Cardiac fibroblast (primary cell): ENCODE measurements at regions not wholly inside any gene's neighbourhood (a gene's known extent, or its start where the extent isn't known, plus 50 kb on each side); places are given as distances from the start of the nearest gene placed in this dataset.

ENCODE experiments used
- DNase-seq, 2 donors: peaks; one replicate each; pipeline versions ENCODE4 v3.0.0 to v3.0.0-alpha.2; 2010; ENCODE audit warnings: low read depth in 2 of 2
- H3K4me3 ChIP-seq, 2 donors: replicated peaks in 1 of 2; 1 replicate in 1 of 2; 2 replicates in 1 of 2; pipeline ENCODE4 v1.5.1; 2011; ENCODE audit warnings: low read depth in 2 of 2, low read length in 2 of 2, mild to moderate bottlenecking in 2 of 2, moderate library complexity in 1 of 2
- TF ChIP-seq, protein P1 (sequence below): IDR thresholded peaks from one replicate; pipeline ENCODE4 v1.5.1; 2011; ENCODE audit warnings: low read depth, mild to moderate bottlenecking, low read length, inconsistent platforms

DNA sequence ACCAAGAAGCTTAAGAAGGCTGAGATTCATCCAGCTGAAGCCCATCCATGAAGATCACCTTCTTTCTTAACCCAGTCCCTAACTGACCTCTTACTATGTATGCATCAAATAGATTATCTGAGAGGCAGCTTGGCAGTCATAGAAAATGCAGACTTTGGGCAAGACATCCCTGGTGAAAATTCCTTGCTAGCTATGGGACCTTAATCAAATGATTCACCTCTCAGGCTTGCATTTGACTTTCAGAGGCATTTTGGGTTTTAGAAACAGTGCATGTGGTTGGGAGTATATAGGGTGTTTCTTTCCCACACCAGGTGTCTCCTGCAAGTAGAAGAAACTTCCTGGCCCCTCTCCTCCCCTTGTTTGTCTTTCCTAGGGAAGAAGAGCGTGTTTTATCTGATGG is 188.5 kb upstream of the ISX start:
- TF ChIP-seq, protein P1, sequence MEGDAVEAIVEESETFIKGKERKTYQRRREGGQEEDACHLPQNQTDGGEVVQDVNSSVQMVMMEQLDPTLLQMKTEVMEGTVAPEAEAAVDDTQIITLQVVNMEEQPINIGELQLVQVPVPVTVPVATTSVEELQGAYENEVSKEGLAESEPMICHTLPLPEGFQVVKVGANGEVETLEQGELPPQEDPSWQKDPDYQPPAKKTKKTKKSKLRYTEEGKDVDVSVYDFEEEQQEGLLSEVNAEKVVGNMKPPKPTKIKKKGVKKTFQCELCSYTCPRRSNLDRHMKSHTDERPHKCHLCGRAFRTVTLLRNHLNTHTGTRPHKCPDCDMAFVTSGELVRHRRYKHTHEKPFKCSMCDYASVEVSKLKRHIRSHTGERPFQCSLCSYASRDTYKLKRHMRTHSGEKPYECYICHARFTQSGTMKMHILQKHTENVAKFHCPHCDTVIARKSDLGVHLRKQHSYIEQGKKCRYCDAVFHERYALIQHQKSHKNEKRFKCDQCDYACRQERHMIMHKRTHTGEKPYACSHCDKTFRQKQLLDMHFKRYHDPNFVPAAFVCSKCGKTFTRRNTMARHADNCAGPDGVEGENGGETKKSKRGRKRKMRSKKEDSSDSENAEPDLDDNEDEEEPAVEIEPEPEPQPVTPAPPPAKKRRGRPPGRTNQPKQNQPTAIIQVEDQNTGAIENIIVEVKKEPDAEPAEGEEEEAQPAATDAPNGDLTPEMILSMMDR: no peak
- no peak overlapping the region for H3K4me3 ChIP-seq
- no peak for DNase-seq

DNA sequence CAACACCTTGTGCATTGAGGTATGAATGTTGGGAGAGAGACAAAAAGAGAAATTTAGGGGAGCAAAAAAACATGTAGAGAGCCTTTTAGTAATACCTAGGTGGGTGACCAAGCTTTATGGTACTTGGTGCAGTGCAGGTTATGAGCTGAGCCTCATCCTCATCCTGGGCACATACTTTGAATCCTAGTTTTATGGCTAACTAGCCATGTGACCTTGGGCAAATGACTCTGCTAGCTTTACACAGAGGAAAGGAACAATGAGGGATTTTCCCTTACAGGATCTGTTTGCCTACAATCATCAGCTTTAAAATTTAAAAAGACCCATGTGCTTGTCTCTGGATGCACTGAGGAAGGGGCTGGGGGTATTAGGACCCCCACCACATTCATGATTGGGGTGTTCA is 187.8 kb upstream of the ISX start:
- TF ChIP-seq, protein P1: no peak
- no peak for DNase-seq
- no peak overlapping the region for H3K4me3 ChIP-seq

DNA sequence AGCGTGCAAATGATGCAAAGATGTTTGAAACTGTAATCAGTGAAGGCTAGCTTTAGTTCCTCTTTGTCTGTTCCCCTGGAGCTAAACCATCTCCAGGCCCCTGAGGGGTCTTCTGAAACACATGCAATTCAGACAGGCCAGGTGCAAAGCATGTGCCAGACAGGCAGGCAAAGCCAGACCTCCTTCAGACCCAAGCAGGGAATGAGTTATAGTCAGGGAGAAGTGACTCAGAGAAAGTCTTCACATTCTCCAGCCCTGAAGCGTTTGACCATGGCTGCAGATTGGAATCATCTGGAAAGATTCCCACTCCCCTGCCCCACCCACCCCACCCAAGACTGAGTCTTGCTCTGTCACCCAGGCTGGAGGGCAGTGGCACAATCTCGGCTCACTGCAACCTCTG is 187.0 kb upstream of the ISX start:
- DNase-seq: no peak
- no peak overlapping the region for H3K4me3 ChIP-seq
- TF ChIP-seq, protein P1: no peak

DNA sequence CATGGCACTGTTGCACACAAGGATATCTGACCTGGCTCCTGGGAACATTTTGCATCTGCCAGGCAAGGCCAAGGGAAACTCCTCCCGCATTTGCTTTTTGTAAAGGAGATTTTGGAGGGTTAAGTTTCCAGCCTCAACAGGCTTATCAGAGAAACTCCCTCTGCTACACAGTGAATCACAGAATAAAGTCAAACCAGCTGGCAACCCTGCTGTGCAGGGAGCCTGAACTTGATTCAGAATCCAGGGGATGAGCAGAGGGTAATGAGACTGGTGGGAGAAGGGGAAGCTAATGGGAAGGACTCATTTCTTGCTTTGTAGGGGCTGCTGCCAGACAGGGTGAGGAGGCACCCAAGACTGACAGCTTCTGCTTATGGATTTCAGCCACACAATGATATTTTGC is 185.3 kb upstream of the ISX start:
- DNase-seq: no peak
- TF ChIP-seq, protein P1: no peak

DNA sequence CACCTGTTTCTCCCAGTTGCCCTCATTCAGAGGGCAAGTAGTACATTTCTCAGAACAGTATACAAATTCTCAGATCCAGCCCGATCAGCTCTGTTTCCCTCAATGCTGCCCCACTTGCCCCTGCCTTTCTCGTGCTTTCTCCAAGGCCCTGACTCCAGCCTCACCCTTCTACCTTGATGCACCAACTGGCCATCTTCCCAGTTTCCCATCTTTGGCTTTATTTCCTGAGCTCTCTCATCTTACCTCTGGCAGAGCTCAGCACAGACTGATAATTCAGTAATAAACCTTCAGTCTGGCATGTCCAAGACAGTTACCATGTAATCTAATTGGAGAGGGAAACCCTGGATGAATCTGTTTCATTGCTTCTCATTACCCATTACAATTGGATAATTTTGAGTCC is 184.5 kb upstream of the ISX start:
- TF ChIP-seq, protein P1: no peak
- no peak overlapping the region for H3K4me3 ChIP-seq

More for the DNA sequence above, 185.3 kb upstream of the ISX start:
- H3K4me3 ChIP-seq: no peak overlapping the region

DNA sequence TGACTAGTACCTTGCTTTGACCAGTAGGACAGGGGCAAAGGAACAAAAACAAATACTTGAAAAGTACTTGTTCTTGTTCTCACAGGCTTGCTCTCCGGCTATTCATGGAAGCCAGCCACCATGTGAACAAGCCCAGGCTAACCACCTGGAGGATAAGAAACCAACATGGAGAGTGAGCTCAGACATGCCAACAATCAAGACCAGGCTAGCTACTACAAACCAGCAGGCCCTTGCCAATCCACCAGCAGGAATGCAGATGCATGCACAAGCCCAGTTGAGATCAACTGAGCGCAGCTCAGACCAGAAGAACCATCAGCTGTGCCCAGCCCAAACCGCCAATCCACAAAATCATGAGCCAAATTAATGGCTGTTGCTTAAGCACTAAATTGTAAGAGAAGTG is 180.1 kb upstream of the ISX start:
- TF ChIP-seq, protein P1: no peak
- no peak overlapping the region for H3K4me3 ChIP-seq
- no peak for DNase-seq

More for the DNA sequence above, 184.5 kb upstream of the ISX start:
- DNase-seq: no peak

DNA sequence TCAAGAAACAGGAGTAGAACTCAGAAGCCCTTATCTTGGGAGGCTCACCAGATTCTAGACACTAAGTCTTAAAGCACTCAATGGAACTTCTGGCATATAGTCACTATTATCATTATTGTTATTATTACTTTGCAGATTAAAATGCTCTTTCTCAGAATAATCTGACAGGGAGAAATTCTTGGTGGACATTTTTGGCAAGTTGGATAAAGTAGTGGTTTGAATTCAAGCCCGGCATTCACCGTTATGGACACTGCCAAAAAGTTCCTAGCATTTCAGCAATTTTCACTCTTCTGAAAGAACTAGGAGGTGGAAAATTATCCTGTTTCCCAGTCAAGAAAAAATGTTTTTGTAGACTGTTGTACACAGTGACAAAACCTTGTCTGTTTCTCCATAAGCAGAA is 179.6 kb upstream of the ISX start:
- no peak for DNase-seq
- no peak overlapping the region for H3K4me3 ChIP-seq
- TF ChIP-seq, protein P1: no peak
